HFFc6 (cell line): ENCODE measurements at regions not wholly inside any gene's neighbourhood (a gene's known extent, or its start where the extent isn't known, plus 50 kb on each side); places are given as distances from the start of the nearest gene placed in this dataset.

Source experiments
- DNase-seq: peaks from one replicate; pipeline ENCODE4 v3.0.0-alpha.2; 2018
- H3K27ac Mint-ChIP-seq: 2 replicates; pipeline ENCODE4 v1.8.0; 2020; ENCODE audit warnings: mild to moderate bottlenecking, mixed read lengths
- H3K27me3 Mint-ChIP-seq: 2 replicates; pipeline ENCODE4 v1.8.0; 2021; ENCODE audit warnings: mild to moderate bottlenecking, moderate library complexity, mixed read lengths; ENCODE audit not compliant: insufficient read depth
- H3K36me3 Mint-ChIP-seq: 2 replicates; pipeline ENCODE4 v1.8.0; 2021; ENCODE audit warnings: low read depth, mixed read lengths
- H3K4me1 Mint-ChIP-seq: 2 replicates; pipeline ENCODE4 v1.8.0; 2020; ENCODE audit warnings: low read depth, mixed read lengths
- H3K4me3 Mint-ChIP-seq: 2 replicates; pipeline ENCODE4 v1.8.0; 2020; ENCODE audit warnings: mild to moderate bottlenecking, moderate library complexity, mixed read lengths
- H3K9me3 Mint-ChIP-seq: 2 replicates; pipeline ENCODE4 v1.8.0; 2020; ENCODE audit warnings: mild to moderate bottlenecking, mixed read lengths
- TF ChIP-seq, protein P1 (sequence below): fragments of 200-600 bp; sonication (generic); IDR thresholded peaks from 2 replicates; pipeline ENCODE4 v1.5.0; 2021; ENCODE audit warnings: antibody characterized with exemption, mild to moderate bottlenecking

DNA sequence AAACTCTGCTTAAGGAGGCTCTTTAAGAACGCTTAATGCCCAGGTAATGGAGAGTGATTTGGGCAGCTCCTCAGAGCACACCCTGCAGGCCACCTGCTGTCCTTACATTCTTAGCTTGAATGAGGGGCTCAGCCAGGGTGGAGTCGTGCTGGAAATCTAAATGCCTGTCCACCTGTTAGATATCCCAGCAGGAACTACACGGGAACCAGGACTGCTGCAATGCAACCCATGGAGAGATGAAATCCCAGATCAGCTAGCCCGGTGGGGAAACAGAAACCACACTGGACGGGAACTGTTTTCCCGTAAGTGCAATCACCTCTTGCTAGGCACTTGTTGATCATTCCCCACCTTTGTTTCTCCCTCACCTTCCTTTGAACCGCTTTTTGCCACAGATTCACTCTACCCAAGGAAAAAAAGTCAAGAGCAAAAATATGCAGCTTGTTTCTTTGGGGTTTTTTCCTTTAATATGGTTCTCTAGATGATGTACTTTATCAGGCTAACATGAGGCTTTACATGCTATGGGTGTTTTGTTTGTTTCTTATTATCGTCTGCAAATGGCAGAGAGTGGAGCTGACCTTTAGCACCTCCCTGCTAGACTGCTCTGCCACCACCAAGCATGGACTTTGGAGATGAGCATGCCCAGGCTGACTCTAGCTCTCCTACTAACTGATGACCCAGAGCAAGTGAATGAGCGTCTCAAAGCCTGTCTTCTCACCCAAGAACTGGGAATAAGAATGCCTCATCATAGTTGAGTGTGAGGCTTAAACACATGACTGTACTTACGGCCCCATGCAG lies 125.9 kb upstream of the TNFAIP3 start:
- DNase-seq = no peak
- H3K27ac Mint-ChIP-seq = no peak overlapping the region
- H3K9me3 Mint-ChIP-seq = no peaks in the 10 kb centered on the region
- H3K4me1 Mint-ChIP-seq = peaks cover 6% of the 10 kb centered on the region; the same call in 1 of the 2 replicates
- no peak overlapping the region for H3K4me3 Mint-ChIP-seq
- peaks cover 3% of the 10 kb centered on the region for H3K27me3 Mint-ChIP-seq
- TF ChIP-seq, protein P1, sequence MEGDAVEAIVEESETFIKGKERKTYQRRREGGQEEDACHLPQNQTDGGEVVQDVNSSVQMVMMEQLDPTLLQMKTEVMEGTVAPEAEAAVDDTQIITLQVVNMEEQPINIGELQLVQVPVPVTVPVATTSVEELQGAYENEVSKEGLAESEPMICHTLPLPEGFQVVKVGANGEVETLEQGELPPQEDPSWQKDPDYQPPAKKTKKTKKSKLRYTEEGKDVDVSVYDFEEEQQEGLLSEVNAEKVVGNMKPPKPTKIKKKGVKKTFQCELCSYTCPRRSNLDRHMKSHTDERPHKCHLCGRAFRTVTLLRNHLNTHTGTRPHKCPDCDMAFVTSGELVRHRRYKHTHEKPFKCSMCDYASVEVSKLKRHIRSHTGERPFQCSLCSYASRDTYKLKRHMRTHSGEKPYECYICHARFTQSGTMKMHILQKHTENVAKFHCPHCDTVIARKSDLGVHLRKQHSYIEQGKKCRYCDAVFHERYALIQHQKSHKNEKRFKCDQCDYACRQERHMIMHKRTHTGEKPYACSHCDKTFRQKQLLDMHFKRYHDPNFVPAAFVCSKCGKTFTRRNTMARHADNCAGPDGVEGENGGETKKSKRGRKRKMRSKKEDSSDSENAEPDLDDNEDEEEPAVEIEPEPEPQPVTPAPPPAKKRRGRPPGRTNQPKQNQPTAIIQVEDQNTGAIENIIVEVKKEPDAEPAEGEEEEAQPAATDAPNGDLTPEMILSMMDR = no peak
- no peaks in the 10 kb centered on the region for H3K36me3 Mint-ChIP-seq

DNA sequence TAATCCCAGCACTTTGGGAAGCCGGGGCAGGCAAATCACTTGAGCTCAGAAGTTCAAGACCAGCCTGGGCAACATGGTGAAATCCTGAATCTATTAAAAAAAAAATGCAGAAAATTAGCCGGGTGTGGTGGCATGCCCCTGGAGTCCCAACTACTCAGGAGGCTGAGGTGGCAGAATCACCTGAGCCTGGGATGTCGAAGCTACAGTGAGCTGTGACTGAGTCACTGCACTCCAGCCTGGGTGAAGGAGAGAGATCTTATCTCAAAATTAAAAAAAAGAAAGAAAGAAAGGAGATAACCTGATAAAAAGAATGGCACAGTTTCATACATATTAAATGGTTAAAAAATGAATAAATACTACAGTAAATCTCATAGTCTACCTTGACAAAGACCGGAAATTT lies 123.6 kb upstream of the TNFAIP3 start:
- H3K4me3 Mint-ChIP-seq = no peak overlapping the region
- H3K9me3 Mint-ChIP-seq = no peaks in the 10 kb centered on the region
- H3K27me3 Mint-ChIP-seq = peaks cover 2% of the 10 kb centered on the region
- no peak overlapping the region for H3K27ac Mint-ChIP-seq
- TF ChIP-seq, protein P1 = no peak
- H3K36me3 Mint-ChIP-seq = no peaks in the 10 kb centered on the region
- no peak for DNase-seq
- H3K4me1 Mint-ChIP-seq = no peaks in the 10 kb centered on the region; the same call in 1 of the 2 replicates

DNA sequence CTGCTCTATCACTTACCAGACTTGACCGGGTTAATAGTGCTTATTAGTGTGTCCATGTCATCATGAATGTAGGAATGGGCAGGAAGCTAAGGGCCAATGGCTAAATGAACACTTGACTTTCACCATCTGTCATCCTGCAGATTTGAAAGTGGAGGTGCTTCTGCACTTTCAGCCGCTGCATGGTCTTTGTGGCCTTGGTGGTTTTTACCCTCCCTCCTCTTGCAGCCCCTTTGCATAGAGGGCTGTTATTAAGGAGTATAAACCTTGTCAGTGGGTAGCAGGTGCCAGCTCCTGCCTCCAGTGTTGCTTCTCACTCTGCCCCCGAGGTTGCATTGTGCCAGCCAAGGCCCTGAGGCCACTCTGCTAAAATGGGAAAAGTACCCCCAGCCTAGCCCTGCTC lies 122.2 kb upstream of the TNFAIP3 start:
- TF ChIP-seq, protein P1 = no peak
- DNase-seq = no peak
- Mint-ChIP-seq H3K36me3 (no peaks in the 10 kb centered on the region), H3K4me3 (no peak overlapping the region), H3K4me1 (peaks cover 4% of the 10 kb centered on the region; the same call in 1 of the 2 replicates), H3K27me3 (no peaks in the 10 kb centered on the region; the same call in none of the 2 replicates), H3K27ac (no peak overlapping the region), H3K9me3 (no peaks in the 10 kb centered on the region)

DNA sequence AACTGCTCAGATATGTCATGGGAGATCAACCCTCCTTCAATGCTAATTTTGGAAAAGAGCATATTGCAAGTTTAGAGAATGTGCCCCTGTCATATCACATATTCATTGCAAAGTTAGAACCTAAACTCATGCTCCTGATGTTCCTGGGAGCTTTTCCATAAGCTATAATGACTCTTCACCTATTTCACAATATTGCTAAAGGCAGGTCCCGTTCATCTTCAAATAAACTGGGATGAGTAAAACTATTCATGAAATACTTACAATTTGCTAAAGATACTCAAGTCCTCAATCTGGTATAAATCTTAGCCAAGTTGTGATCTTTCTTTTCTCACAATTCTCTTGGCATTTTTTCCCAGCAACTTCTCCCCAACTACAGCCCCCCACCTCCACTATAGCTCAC lies 121.7 kb upstream of the TNFAIP3 start:
- Mint-ChIP-seq H3K9me3 (no peaks in the 10 kb centered on the region), H3K36me3 (no peaks in the 10 kb centered on the region), H3K27me3 (no peaks in the 10 kb centered on the region; the same call in none of the 2 replicates), H3K27ac (no peak overlapping the region), H3K4me3 (no peak overlapping the region), H3K4me1 (peaks cover 8% of the 10 kb centered on the region; the same call in 1 of the 2 replicates)
- no peak for DNase-seq
- TF ChIP-seq, protein P1 = no peak

DNA sequence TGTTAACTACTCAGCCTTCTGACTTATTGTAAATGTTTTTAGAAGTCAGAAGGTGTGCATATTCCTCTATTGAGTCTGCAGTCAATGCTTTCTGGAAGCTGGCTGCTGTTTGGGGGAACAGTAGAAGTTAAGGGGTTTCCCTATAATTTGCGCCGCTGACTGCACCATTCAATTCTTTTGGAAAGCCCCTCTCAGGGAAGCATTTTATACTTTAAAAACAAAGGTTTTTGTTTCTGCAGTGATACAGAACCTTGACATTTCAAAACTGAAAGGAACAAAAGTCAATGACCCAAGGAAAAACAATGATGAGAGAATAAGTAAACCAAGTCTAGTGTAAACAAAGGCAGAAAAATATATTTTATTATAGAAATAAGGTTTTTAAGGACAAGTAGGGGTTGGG lies 120.8 kb upstream of the TNFAIP3 start:
- TF ChIP-seq, protein P1 = no peak
- H3K9me3 Mint-ChIP-seq = no peaks in the 10 kb centered on the region
- H3K27ac Mint-ChIP-seq = no peak overlapping the region
- H3K36me3 Mint-ChIP-seq = no peaks in the 10 kb centered on the region
- no peak for DNase-seq
- peaks cover 9% of the 10 kb centered on the region; the same call in 1 of the 2 replicates for H3K4me1 Mint-ChIP-seq
- no peaks in the 10 kb centered on the region; the same call in none of the 2 replicates for H3K27me3 Mint-ChIP-seq
- no peak overlapping the region for H3K4me3 Mint-ChIP-seq
